NT2/D1 (cell line): ENCODE measurements at regions not wholly inside any gene's neighbourhood (a gene's known extent, or its start where the extent isn't known, plus 50 kb on each side); places are given as distances from the start of the nearest gene placed in this dataset.
A peak's percentile ranks its signal among the peaks of the same experiment; 100 is the strongest.

ENCODE experiments used
- DNase-seq: peaks from one replicate; pipeline ENCODE4 v3.0.0-alpha.2; 2011; ENCODE audit warnings: low read depth, low spot score
- H3K27me3 ChIP-seq: 2 replicates; pipeline ENCODE4 v1.6.0; 2011; ENCODE audit warnings: mild to moderate bottlenecking; ENCODE audit not compliant: insufficient read length, insufficient read depth
- H3K36me3 ChIP-seq: 2 replicates; pipeline ENCODE4 v1.6.1; 2011; ENCODE audit warnings: mild to moderate bottlenecking, low read length, mixed read lengths; ENCODE audit not compliant: insufficient read depth, insufficient read length
- H3K4me1 ChIP-seq: 2 replicates; pipeline ENCODE4 v1.5.1; 2011; ENCODE audit not compliant: insufficient read depth, insufficient read length
- H3K4me3 ChIP-seq: 2 replicates; pipeline ENCODE4 v1.5.1; 2011; ENCODE audit warnings: low read depth; ENCODE audit not compliant: insufficient read length
- H3K9ac ChIP-seq: 2 replicates; pipeline ENCODE4 v1.6.0; 2011; ENCODE audit warnings: low read depth; ENCODE audit not compliant: insufficient read length
- H3K9me3 ChIP-seq: 2 replicates; pipeline ENCODE4 v1.5.1; 2011; ENCODE audit warnings: mild to moderate bottlenecking, low read length; ENCODE audit not compliant: insufficient read depth
- SUZ12 ChIP-seq: IDR thresholded peaks from 2 replicates; pipeline ENCODE4 v1.6.1; 2011; ENCODE audit not compliant: insufficient read length, insufficient read depth; ENCODE audit errors: extremely low read depth
- YY1 ChIP-seq: IDR thresholded peaks from 2 replicates; pipeline ENCODE4 v1.6.1; 2011; ENCODE audit not compliant: insufficient read length, insufficient read depth
- ZNF274 ChIP-seq: IDR thresholded peaks from 2 replicates; pipeline ENCODE4 v1.6.1; 2011; ENCODE audit warnings: mild to moderate bottlenecking, low read depth, low read length

DNA sequence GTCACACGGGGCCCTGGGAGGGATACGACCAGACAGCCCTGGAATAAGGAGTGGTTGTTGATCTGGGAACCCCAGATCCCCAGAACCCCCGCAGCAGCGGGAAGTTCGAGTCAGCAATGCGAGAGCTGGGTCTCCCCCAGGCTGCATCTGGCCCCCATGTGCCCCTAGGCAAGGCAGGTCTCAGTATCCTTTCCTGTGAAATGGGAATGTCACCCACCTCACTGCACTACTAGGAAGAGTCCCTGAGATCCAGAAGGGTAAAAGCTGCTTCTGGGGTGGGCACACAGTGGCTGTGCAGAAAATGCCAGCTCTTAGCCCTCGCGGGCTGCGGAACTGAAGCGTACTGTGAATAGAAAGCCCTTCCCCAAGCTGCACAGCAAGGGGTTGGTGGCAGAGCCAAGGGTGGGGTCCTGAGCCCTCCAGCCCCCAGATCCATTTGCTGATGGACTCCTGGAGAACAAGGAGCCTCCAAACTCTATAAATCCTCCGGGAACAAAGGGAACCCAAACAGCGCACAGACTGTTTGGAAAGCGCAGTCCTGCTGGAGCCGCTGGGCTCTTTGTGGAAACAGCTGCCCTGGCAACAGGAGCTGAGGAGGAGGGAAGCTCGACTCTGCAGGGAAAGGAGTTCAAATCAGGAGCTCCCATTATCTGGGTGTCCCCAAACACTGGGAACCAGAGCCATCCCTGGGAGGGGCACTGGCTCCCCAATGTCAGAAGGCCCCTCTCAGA is 68.2 kb upstream of the SHISAL1 start:
- no peak for DNase-seq
- H3K9me3 ChIP-seq: no peaks in the 10 kb centered on the region
- TF ChIP-seq SUZ12 (no peak), YY1 (no peak), ZNF274 (no peak)

DNA sequence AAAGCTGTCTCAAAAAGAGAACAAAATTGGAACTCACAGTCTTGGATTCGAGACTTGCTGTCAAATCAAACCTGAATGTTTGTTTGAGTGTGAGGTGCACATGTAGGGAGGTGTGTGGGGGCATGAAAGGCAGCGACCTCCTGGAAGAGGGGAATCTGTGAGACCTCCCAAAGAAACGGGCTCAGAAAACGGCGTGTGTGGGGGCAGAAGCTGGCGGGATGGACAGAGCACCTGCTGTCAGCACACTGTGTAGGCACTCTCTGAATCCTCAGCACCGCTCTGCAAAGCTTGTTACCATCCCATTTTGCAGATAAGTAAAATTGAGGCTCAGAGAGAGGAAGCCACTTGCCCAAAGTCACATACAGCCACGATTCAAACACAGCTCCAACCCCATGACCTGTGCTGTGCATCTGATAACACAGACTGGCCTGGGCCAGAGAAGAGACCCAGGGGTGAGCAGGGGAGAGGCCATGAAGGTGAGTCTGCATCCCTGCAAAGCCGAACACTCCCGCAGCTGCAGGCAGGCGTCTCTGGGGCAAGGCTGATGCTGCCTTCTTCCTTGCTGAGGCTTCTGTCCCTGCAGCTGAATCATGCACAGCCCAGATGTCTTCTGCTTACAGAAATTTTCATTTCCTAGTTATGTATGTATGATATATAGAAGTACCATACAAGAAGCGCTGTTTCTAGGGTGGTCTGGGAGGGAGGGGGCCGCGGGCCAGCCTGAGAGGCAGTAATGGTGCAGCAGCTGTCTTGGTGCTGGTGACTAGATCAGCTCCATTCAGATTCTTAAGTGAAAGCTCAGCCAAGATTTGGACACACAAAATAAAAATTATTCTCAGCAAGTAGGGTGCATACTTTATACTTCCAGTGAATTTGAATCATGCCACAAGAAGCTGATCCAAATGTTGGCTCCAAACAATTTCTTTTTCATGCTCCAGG is 67.3 kb upstream of the SHISAL1 start:
- Histone ChIP-seq H3K4me3 (no peak overlapping the region), H3K4me1 (peaks cover 1% of the 10 kb centered on the region), H3K9ac (no peak overlapping the region), H3K9me3 (peaks cover 5% of the 10 kb centered on the region; the same call in 1 of the 2 replicates), H3K36me3 (no peaks in the 10 kb centered on the region), H3K27me3 (no peaks in the 10 kb centered on the region)
- no peak for DNase-seq
- TF ChIP-seq YY1 (no peak), SUZ12 (no peak), ZNF274 (no peak)

More for the DNA sequence above, 68.2 kb upstream of the SHISAL1 start:
- H3K4me3 ChIP-seq: no peak overlapping the region
- no peaks in the 10 kb centered on the region for H3K27me3 ChIP-seq
- peaks cover 2% of the 10 kb centered on the region for H3K4me1 ChIP-seq
- H3K36me3 ChIP-seq: no peaks in the 10 kb centered on the region
- peak overlapping the region; percentile 8 for H3K9ac ChIP-seq

DNA sequence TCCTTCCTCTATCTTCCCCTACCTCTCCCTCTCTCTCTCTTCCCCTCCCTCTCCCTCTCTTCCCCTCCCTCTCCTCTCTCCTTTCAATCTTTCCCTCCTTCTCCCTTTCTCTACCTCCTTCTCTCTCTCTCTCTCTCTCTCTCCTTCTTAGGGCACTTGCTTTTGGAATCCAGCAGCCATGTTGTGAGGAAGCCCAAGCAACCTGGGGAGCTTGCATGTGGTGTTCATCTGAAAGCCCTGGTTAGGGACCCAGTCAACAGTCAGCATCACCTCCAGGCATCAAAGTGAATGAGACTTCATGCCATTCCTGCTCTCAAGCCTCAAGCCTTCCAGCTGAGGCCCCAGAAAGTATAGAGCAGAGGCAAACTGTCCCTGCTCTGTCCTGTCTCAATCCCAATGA is 65.6 kb upstream of the SHISAL1 start:
- Histone ChIP-seq H3K9me3 (peaks cover 7% of the 10 kb centered on the region; the same call in 1 of the 2 replicates), H3K9ac (no peak overlapping the region), H3K27me3 (no peaks in the 10 kb centered on the region), H3K4me3 (no peak overlapping the region), H3K36me3 (no peaks in the 10 kb centered on the region), H3K4me1 (no peaks in the 10 kb centered on the region)
- TF ChIP-seq YY1 (no peak), ZNF274 (no peak), SUZ12 (no peak)
- DNase-seq: no peak

DNA sequence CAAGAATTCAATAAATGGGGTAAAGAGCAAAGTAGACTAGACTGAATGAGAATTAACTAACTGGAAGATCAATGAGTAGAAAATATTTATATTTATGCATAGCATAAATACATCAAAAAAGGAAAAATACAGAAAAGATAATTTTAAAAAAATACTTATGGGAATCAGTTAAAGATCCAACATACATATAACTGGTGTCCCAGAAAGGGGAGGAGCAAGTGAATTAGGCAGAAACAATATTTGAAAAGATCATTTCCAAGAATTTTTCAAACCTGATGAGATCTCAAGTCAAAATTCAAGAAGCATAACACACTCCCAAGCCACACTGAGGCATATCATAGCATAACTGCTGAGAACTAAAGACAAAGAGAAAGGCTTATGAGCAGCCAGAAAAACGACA is 62.7 kb upstream of the SHISAL1 start:
- Histone ChIP-seq H3K27me3 (no peaks in the 10 kb centered on the region), H3K9ac (no peak overlapping the region), H3K9me3 (peaks cover 7% of the 10 kb centered on the region; the same call in 1 of the 2 replicates), H3K4me1 (no peaks in the 10 kb centered on the region), H3K36me3 (no peaks in the 10 kb centered on the region), H3K4me3 (no peak overlapping the region)
- DNase-seq: no peak
- TF ChIP-seq YY1 (no peak), SUZ12 (no peak), ZNF274 (no peak)

DNA sequence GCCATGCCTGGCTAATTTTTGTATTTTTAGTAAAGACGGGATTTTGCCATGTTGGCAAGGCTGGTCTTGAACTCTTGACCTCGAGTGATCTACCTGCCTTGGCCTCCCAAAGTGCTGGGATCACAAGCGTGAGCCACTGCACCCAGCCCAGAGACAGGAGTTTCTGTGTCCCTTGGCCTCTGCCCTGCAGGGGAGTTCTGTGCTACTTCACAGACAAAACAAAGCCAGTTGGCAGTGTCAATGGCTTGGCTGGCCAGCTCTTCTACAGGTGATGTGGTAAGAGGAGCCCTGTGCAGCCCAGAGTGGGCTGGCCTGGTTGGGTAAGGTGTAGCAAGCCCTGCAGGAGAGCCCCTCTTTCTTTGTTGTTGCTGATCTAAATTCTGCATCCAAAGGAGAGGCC is 60.5 kb upstream of the SHISAL1 start:
- no peak for DNase-seq
- no peak overlapping the region for H3K4me3 ChIP-seq
- no peak overlapping the region for H3K9ac ChIP-seq
- TF ChIP-seq YY1 (no peak), ZNF274 (no peak), SUZ12 (no peak)
- H3K36me3 ChIP-seq: no peaks in the 10 kb centered on the region
- peaks cover 3% of the 10 kb centered on the region for H3K4me1 ChIP-seq
- peaks cover 7% of the 10 kb centered on the region; the same call in 1 of the 2 replicates for H3K9me3 ChIP-seq
- H3K27me3 ChIP-seq: no peaks in the 10 kb centered on the region

DNA sequence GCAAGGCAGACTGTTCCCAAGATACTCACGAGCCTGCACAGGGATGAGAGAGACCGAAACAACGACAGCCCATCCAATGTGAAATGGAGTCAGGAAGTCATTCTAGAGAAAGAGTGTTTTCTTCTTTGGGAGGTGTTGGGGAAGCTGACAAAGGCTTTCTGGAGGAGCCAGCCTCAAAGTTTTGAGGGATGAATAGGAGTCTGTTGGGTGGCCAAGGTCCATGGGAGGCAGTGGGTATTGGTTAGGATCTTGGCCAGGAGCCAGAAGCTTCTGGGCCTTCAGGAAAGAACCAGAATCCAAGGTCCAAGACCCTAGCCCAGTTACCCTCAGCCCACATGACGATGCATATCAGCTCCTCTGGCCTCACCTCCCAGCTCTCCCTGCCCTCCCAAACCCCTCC is 59.9 kb upstream of the SHISAL1 start:
- peaks cover 7% of the 10 kb centered on the region; the same call in 1 of the 2 replicates for H3K9me3 ChIP-seq

DNA sequence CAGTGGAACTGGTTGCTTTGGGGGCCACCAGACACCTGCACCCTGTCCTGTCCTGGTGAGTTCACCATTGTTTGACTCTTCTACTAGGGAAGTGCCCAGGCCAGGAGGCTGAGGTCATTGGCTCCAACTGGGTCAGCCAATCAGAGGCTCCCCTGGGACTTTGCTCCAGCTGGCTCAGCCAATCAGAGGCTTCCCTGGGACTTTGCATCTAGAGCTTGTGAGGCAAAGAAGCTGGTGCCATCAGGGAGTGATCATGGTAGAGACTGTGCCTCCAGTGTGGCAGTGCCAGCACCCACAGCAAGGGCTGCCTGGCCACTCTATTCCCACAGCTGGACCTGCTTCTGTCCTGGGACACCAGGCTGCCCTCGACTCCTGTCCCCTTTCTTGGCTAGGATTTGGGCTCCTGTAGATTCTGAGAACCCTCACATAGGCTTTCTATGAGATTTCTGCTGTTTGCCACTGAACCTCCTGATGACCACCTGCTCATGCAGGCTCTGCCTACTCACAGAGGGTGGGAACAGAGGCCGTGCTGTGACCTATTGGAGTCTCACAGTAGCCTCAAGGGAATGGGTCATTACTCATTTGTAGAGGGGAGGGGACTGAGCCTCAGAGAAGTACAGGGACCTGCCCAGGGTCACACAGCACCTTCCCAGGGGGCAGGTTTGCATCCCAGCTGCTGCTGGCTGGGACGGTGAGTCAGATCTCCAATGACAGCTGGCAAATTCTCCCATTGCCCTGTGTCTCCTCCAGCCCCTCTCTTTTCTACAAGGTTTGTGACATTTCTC is 59.2 kb upstream of the SHISAL1 start:
- Histone ChIP-seq H3K9ac (no peak overlapping the region), H3K27me3 (no peaks in the 10 kb centered on the region), H3K36me3 (no peaks in the 10 kb centered on the region), H3K4me3 (no peak overlapping the region), H3K4me1 (peaks cover 5% of the 10 kb centered on the region), H3K9me3 (peaks cover 7% of the 10 kb centered on the region; the same call in 1 of the 2 replicates)
- TF ChIP-seq YY1 (no peak), SUZ12 (no peak), ZNF274 (no peak)
- no peak for DNase-seq

More for the DNA sequence above, 59.9 kb upstream of the SHISAL1 start:
- TF ChIP-seq SUZ12 (no peak), ZNF274 (no peak), YY1 (no peak)
- no peak for DNase-seq
- Histone ChIP-seq H3K4me3 (no peak overlapping the region), H3K9ac (no peak overlapping the region), H3K36me3 (no peaks in the 10 kb centered on the region), H3K27me3 (no peaks in the 10 kb centered on the region), H3K4me1 (peaks cover 3% of the 10 kb centered on the region)
